GM19328 (cell line): ENCODE measurements at regions not wholly inside any gene's neighbourhood (a gene's known extent, or its start where the extent isn't known, plus 50 kb on each side); places are given as distances from the start of the nearest gene placed in this dataset.
"Not testable (repeated sequence)": the region's sequence is repeated elsewhere in the genome, so short reads cannot be mapped to it uniquely, and the experiment has no call there.

Experiments
- ATAC-seq: cut with Tn5 transposase; IDR thresholded peaks from one replicate; pipeline ENCODE4 v1.9.1; 2021; ENCODE audit warnings: mild to moderate bottlenecking, moderate library complexity; ENCODE audit not compliant: unreplicated experiment

GRCh38 chr4:104330125-104330905 is 164.4 kb downstream of the CXXC4 start:
- no peak for ATAC-seq

- not testable (repeated sequence) for ATAC-seq
Observed at GRCh38 chr4:104326991-104327694, 167.6 kb downstream of the CXXC4 start.

DNA sequence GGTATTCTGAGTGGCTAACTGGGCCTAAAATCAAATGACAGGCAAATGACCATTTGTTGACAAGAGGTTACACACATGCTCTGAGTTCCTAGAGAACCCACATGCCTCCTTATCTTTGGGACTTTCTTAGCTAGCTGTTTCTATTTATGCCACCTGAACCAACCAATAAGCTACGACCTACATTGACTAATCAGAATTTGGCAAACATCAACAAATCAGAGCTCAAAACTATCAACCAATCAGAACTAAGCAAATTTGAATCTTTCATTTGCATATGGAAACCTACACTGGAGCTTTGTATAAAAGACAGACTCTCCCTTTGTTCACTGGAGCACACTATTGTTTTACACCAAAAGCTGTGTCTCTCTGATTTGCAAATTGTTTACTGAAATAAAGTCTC is 192.0 kb downstream of the CXXC4 start:
- no peak for ATAC-seq

DNA sequence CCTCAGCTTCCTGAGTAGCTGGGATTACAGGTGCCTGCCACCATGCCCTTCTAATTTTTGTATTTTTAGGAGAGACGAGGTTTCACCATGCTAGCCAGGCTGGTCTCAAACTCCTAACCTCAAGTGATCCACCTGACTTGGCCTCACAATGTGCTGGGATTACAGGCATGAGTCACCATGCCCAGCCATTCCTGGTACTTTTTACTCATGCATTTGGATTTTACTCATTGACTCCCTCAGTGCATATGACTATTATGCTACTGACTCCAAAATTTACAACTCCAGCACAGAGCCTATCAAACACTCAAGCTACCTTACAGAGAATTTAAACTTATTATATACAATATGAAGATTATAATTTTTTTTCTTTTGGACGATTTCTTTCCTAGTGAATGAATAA is 199.9 kb downstream of the CXXC4 start:
- no peak for ATAC-seq

DNA sequence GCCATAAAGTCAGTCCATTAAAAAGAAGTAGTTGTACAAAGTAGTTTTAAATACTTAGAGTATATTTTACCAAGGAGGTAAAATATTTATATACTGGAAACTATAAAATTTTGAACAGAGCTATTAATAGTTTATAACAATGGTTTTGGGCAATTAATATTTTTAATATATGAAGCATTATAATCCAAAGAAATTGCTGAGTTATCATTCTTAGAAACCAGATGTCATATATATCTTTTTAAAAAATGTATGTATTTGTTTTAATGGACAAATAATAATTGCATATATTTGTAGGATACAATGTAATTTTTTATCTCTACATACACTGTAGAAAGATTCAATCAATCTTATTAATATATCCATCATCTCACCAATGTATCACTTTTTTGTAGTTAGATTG is 207.8 kb downstream of the CXXC4 start:
- no peak for ATAC-seq

DNA sequence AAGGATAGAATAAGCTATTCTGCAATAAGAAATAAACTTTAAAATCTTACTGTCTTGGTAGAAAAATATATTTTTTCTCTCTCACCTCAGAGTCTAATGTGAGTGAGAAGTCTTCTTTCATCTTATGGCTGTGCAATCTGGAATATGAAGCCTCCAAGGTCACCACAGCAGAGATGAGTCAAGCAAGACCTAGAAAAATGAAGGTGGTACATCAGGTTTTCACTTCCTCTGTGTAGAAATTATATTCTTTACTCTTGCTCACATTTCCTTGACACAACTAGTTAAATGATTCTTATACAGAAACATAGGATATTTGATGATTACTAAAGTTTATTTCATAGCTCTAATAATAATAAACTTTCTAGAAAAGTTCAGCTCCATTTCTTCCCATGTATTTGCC is 211.4 kb downstream of the CXXC4 start:
- no peak for ATAC-seq

DNA sequence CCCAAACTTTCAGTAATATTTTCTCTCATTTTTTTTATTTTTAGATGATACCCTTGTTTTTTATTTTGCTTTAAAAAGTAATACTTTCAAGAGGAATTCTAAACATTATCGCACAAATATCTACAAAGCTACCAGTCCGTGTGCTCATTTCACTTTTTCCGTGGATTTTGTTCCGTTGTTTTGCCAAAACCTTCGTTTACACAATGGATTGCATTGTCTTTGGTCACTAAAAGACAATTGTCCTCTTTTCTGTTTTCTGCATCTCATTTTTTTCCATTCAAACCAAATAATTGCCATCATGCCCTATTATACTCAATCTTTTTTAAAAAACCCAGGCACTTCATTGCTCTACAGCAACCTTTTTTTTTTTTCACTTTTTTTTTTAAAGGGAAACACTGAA is 214.9 kb downstream of the CXXC4 start:
- no peak for ATAC-seq

- no peak for ATAC-seq
Observed at GRCh38 chr4:104272966-104273365, 221.7 kb downstream of the CXXC4 start.

GRCh38 chr4:104269603-104270002 is 225.1 kb downstream of the CXXC4 start:
- not testable (repeated sequence) for ATAC-seq

GRCh38 chr4:104263100-104263499 is 231.6 kb downstream of the CXXC4 start:
- no peak for ATAC-seq

- ATAC-seq: no peak
Observed at GRCh38 chr4:104262678-104263077, 232.0 kb downstream of the CXXC4 start.

DNA sequence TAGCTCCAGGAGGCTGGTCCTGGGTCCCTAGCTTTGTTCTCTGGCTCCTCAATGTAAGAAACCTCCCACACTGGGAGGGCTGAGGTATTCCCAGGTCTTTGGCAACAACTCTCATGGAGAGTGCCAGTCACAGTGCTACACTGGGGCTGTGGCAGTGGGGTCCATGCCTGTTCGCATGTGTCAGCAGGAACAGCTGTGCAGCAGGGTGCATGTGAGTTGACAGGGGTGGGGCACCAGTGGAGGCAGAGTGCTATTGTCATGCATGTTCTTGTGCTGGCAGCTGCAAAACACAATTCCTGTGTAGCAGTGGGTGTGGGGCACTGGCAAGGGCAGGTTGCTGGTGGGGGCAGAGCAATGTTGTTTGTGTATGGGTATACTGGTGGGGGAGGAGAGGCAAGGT is 246.0 kb downstream of the CXXC4 start:
- ATAC-seq: no peak

DNA sequence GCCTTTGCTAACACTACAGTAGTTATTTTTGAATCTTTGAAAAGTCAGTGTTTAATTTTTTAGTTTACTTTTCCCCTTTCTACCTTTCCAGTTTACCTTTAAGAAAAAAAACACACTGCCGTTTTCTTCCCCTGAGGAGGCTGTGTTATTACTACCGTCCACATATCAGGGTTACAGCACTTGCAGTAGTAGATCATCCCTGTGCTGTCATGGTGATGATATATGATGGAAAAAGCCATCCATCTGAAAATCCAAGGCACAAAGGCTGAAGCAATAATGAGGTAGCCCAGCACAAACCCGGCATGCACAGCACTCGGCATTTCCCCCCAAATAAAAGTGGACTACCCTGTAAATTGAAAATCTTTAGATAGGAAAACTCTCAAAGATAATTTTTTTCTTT is 258.7 kb downstream of the CXXC4 start:
- no peak for ATAC-seq

DNA sequence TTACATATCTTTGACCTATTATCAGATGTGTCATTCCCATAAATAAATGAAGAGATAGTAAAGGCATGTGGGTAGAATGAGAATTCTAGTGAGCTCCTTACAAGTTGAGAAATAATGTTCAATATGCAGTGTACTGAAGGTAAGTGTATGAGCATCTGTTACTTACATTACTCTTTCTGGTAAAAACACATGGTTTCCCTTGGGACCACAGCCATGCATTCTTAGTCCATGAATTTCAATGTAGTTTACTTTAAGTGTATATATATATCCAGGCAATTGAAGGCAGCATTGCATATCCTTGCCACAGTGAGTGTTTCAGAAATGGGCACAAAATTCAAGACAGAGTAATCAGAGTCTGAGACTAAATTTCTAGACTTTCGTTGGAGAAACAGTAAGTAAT is 277.2 kb downstream of the CXXC4 start:
- no peak for ATAC-seq

GRCh38 chr4:104211657-104212056 is 283.0 kb downstream of the CXXC4 start:
- ATAC-seq: no peak

- no peak for ATAC-seq
Observed at GRCh38 chr4:104210420-104210819, 284.3 kb downstream of the CXXC4 start.

DNA sequence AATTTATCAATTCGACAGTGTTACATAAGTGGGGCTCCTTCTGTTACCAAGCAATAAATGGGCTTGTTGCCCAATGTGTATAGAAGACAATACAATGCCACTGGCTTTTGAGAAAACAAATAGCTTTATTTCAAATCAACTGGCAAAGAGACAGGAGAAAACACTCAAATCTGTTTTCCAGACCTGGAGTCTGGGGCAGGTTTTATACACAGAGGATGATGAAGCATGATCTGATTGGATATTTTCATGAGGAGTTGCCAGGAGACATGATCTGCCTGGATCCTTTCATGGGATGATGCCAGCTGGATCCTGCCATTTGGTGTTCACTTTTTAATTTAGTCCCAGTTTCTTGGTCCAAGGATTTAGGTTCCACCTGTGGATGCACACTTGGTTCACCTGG is 287.9 kb downstream of the CXXC4 start:
- no peak for ATAC-seq

DNA sequence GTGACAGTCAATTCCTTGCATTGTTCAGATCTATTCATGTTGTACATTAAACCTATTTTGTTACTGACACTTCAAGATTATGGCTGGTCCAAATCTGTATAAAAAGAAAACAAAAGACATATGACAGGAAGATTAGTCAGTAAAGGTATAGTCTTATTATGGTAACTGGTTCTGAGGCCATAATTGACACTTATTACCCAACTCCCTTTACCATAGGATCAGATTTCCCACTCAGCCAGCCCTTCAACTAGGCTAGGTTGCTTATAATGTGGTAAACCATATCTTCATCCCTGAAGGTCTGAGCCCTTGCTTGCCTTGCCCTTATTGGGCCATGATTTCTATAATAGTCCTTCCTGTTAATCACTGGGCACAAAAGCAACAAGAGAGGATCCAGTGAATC is 289.6 kb downstream of the CXXC4 start:
- no peak for ATAC-seq

DNA sequence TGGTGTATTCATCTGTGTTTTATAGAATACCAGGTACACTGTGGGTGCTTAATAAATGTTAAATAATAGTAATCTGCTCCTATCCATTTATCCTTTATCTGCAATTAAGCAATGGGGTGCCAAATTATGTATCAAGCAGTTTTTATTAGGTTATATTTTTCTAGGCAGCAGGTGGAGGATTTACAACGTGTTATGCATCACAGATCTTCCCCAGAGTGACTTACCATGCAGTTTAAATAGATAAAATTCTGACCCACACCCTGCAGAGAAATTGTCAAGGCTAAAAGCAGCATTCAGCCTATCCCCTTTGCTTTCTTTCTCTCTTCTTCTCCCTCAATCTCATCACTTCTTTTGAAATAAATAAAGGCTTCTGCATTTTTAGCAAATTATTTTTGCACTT is 306.4 kb downstream of the CXXC4 start:
- ATAC-seq: no peak

DNA sequence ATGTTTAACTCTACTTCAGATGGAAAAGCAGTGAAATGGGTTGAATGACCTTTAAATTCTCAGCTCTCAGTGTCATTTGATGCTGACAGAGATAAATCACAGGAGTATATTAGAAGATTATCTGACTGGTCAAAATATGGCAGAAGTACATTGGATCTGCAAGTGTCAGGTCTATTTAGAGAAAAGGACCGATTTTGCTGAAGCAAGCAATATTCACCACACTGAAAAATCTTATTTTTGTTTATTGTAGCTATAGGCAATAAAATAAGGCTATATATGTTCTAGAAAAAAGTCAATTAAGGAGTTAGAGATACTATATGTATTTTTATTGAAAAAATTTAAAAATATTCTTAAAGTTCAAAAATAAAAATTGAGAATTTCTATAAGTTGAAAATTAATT is 325.3 kb downstream of the CXXC4 start:
- ATAC-seq: no peak

- ATAC-seq: no peak
Observed at GRCh38 chr4:104166749-104167148, 327.9 kb downstream of the CXXC4 start.

DNA sequence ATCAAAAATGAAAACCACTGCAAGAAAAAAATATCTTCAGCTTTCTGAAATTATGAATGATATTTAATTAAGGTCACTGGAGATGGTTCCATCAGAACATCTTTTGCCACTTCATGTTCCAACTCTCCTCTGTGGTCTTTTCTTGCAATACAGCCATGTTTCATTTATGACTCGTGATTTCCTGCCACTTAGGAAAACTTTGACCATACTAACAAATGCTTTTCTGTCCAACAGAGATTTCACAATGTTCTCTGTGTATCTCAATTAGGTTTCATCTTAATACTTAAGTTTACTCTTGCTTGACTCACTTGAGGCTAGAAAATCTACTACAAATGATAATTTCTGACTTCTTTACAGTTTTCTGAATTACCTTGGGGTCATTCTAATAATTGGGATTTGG is 330.9 kb downstream of the CXXC4 start:
- ATAC-seq: no peak

GRCh38 chr4:104146048-104146447 is 348.6 kb downstream of the CXXC4 start:
- no peak for ATAC-seq
